ENCODE measurements at regions not wholly inside any gene's neighbourhood (a gene's known extent, or its start where the extent isn't known, plus 50 kb on each side); places are given as distances from the start of the nearest gene placed in this dataset.
"Not testable (repeated sequence)": the region's sequence is repeated elsewhere in the genome, so short reads cannot be mapped to it uniquely, and the experiment has no call there.

- intact Hi-C loops (cut with DNase I): no loop called here
- no peak for DNase-seq (ENCODE audit: low spot score)
Observed at GRCh38 chr15:39247574-39247973, 333.3 kb upstream of the THBS1 start.

GRCh38 chr15:39248204-39248603, 332.7 kb upstream of the THBS1 start:
- no peak for DNase-seq (ENCODE audit: low spot score)
- intact Hi-C loops (cut with DNase I): no loop called here

- no peak for DNase-seq (ENCODE audit: low spot score)
- intact Hi-C loops (cut with DNase I): no loop called here
Observed at GRCh38 chr15:39250001-39250400, 330.9 kb upstream of the THBS1 start.

GRCh38 chr15:39250460-39251186, 330.3 kb upstream of the THBS1 start:
- no peak for DNase-seq (ENCODE audit: low spot score)
- intact Hi-C loops (cut with DNase I): no loop called here

GRCh38 chr15:39251413-39252133, 329.3 kb upstream of the THBS1 start:
- no peak for DNase-seq (ENCODE audit: low spot score)
- intact Hi-C loops (cut with DNase I): no loop called here

- DNase-seq (ENCODE audit: low spot score): no peak
- intact Hi-C loops (cut with DNase I): no loop called here
Observed at GRCh38 chr15:39252134-39252470, 328.8 kb upstream of the THBS1 start.

- no peak for DNase-seq (ENCODE audit: low spot score)
- intact Hi-C loops (cut with DNase I): no loop called here
Observed at GRCh38 chr15:39253552-39253951, 327.3 kb upstream of the THBS1 start.

GRCh38 chr15:39254181-39254580, 326.7 kb upstream of the THBS1 start:
- intact Hi-C loops (cut with DNase I): no loop called here
- no peak for DNase-seq (ENCODE audit: low spot score)

GRCh38 chr15:39255760-39256159, 325.1 kb upstream of the THBS1 start:
- no peak for DNase-seq (ENCODE audit: low spot score)
- intact Hi-C loops (cut with DNase I): no loop called here

- no peak for DNase-seq (ENCODE audit: low spot score)
- intact Hi-C loops (cut with DNase I): no loop called here
Observed at GRCh38 chr15:39260391-39260790, 320.5 kb upstream of the THBS1 start.

GRCh38 chr15:39260791-39261190, 320.1 kb upstream of the THBS1 start:
- no peak for DNase-seq (ENCODE audit: low spot score)
- intact Hi-C loops (cut with DNase I): no loop called here

GRCh38 chr15:39261397-39262183, 319.3 kb upstream of the THBS1 start:
- DNase-seq (ENCODE audit: low spot score); intact Hi-C loops (cut with DNase I): not testable (repeated sequence)

GRCh38 chr15:39262995-39263772, 317.7 kb upstream of the THBS1 start:
- intact Hi-C loops (cut with DNase I); DNase-seq (ENCODE audit: low spot score): not testable (repeated sequence)

GRCh38 chr15:39265261-39265660, 315.6 kb upstream of the THBS1 start:
- intact Hi-C loops (cut with DNase I): no loop called here
- DNase-seq (ENCODE audit: low spot score): no peak

GRCh38 chr15:39266890-39267289, 314.0 kb upstream of the THBS1 start:
- DNase-seq (ENCODE audit: low spot score): no peak
- intact Hi-C loops (cut with DNase I): no loop called here

- intact Hi-C loops (cut with DNase I): no loop called here
- no peak for DNase-seq (ENCODE audit: low spot score)
Observed at GRCh38 chr15:39267685-39268084, 313.2 kb upstream of the THBS1 start.

GRCh38 chr15:39269352-39269751, 311.5 kb upstream of the THBS1 start:
- intact Hi-C loops (cut with DNase I): no loop called here
- DNase-seq (ENCODE audit: low spot score): no peak

- intact Hi-C loops (cut with DNase I): no loop called here
- DNase-seq (ENCODE audit: low spot score): no peak
Observed at GRCh38 chr15:39269821-39270220, 311.1 kb upstream of the THBS1 start.

GRCh38 chr15:39270221-39270855, 310.5 kb upstream of the THBS1 start:
- intact Hi-C loops (cut with DNase I): no loop called here
- DNase-seq (ENCODE audit: low spot score): no peak
